Posterior vena cava (tissue), 2 donors: ENCODE measurements at regions not wholly inside any gene's neighbourhood (a gene's known extent, or its start where the extent isn't known, plus 50 kb on each side); places are given as distances from the start of the nearest gene placed in this dataset.

ENCODE experiments used
- DNase-seq: peaks from one replicate; pipeline ENCODE4 v3.0.0-alpha.2; 2020; ENCODE audit warnings: low spot score
- intact Hi-C, 2 donors: fragments of 100-400 bp; cut with DNase I; formaldehyde crosslinking; loops; one replicate each; pipeline versions ENCODE4 v1.14.1 to v1.14.2; 2022 to 2023
- donor health status: DM: yes; HTN: yes; CAD: no.
- donor health status: DM: yes; HTN: yes; CAD: no.

GRCh38 chr11:101661559-101661958 lies 77.8 kb upstream of the TRPC6 start:
- DNase-seq, result no peak
- intact Hi-C loops, result no loop called here
